H1 (cell line): ENCODE measurements at regions not wholly inside any gene's neighbourhood (a gene's known extent, or its start where the extent isn't known, plus 50 kb on each side); places are given as distances from the start of the nearest gene placed in this dataset.

Experiments used
- BCL11A ChIP-seq, 2 experiments: IDR thresholded peaks; one replicate each; pipeline ENCODE4 v1.6.1; 2011; ENCODE audit warnings: low read depth in 2 of 2, low read length in 2 of 2, mild to moderate bottlenecking in 2 of 2
- TAF1 ChIP-seq: IDR thresholded peaks from 2 replicates; pipeline ENCODE4 v1.6.1; 2011; ENCODE audit warnings: mild to moderate bottlenecking, low read depth, low read length
- TF ChIP-seq, protein P1 (sequence below), 3 experiments: IDR thresholded peaks; 1 replicate in 2 of 3; 2 replicates in 1 of 3; pipeline versions ENCODE4 v1.5.1 to v1.6.1; 2011; ENCODE audit warnings: low read length in 3 of 3, mild to moderate bottlenecking in 3 of 3, inconsistent platforms in 2 of 3, low read depth in 1 of 3, moderate library complexity in 1 of 3; ENCODE audit not compliant: insufficient read depth in 1 of 3; ENCODE audit errors: control extremely low read depth in 1 of 3

DNA sequence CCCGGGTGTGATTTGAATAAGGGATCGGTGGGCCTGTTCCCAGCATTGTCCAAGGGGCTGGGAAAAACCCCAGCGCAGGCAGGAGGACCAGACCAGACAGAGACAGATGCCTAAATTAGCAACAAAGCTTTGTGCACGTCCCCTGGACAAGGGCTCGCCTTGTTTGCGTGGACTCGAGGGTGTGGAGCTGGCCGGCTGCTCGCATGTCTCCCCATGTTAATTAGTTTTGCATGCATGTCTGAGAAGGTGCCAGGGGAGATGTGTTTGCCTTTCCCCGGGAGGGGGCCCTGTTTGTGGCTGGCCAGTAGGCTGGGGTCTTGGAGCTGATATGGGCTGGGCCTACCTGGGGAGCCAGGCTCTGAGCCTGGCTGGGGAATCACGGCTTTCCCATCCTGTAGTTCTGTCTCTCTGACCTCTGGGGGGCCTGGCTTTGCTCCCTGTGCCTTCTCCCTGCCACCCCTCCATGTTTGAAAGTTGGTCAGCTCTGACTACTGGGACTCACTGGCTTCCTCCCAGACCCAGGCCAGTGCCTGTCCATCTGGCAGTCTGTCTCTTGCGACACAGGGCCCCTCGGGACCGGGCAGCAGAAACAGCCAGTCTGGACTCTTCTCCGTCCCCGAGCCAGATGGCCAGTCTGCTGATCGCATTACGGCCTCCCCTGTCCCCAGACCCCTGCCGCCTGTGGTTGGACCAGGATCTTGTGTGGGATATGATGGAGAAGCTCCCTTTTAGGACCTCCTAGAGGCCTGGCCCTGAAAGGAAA, 55.4 kb upstream of the POLG start (continued):
- TF ChIP-seq, protein P1, sequence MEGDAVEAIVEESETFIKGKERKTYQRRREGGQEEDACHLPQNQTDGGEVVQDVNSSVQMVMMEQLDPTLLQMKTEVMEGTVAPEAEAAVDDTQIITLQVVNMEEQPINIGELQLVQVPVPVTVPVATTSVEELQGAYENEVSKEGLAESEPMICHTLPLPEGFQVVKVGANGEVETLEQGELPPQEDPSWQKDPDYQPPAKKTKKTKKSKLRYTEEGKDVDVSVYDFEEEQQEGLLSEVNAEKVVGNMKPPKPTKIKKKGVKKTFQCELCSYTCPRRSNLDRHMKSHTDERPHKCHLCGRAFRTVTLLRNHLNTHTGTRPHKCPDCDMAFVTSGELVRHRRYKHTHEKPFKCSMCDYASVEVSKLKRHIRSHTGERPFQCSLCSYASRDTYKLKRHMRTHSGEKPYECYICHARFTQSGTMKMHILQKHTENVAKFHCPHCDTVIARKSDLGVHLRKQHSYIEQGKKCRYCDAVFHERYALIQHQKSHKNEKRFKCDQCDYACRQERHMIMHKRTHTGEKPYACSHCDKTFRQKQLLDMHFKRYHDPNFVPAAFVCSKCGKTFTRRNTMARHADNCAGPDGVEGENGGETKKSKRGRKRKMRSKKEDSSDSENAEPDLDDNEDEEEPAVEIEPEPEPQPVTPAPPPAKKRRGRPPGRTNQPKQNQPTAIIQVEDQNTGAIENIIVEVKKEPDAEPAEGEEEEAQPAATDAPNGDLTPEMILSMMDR (IDR thresholded peaks at IDR 0.05; ENCODE audit: control extremely low read depth in 1 of 3, insufficient read depth in 1 of 3, low read depth in 1 of 3, low read length in 3 of 3), result peak in 1 of 3 experiments; percentile 13; a peak in 1 of 4 replicates
- no peak for TF ChIP-seq TAF1
- no peak for TF ChIP-seq BCL11A (IDR thresholded peaks at IDR 0.05; ENCODE audit: low read depth in 2 of 2, low read length in 2 of 2)
